DMS114 treated with DMSO at 0.1 percent for 48 hours (cell line): ENCODE measurements at regions not wholly inside any gene's neighbourhood (a gene's known extent, or its start where the extent isn't known, plus 50 kb on each side); places are given as distances from the start of the nearest gene placed in this dataset.
A peak's percentile ranks its signal among the peaks of the same experiment; 100 is the strongest.

Source experiments
- DNase-seq: peaks from one replicate; lab custom pipeline; 2025; ENCODE audit not compliant: unreplicated experiment; lab: John Stamatoyannopoulos, UW

DNA sequence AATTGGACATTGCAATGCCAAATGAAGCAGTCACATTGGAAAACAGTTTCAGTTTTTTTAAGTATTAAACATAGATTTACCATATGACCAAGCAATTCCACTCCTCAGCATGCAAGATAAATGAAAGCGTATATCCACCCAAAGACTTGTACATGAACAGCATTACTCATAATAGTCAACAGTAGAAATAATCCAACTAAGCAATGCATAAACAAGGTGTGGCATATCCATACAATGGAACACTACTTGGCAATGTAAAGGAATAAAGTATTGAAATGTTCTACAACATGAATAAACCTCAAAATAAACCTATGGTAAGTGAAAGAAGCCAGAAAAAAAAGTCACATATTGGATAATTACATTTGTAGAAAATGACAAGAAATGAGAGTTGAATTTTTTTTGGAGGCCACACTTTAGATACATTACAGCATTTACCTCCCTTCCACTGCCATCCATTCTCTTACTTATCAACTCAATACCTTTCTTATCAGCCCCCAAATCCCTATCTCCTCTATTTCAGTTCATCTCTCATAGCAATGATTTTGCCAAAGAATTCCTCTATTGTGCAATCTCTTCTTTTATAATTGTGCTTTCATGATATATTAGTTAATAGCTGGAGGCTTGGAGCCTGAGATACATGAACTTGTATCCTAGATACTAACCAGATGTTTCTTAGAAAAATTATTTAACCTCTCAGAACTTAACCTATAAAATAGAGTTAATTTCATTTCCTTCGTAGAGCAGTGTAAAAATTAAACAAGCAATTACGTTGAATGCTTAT, 414.2 kb upstream of the C1orf87 start:
- DNase-seq, result no peak

- no peak for DNase-seq
Measured at GRCh38 chr1:60483509-60483908, 409.9 kb upstream of the C1orf87 start.

- DNase-seq, result no peak
Measured at GRCh38 chr1:60470246-60470645, 396.7 kb upstream of the C1orf87 start.

DNA sequence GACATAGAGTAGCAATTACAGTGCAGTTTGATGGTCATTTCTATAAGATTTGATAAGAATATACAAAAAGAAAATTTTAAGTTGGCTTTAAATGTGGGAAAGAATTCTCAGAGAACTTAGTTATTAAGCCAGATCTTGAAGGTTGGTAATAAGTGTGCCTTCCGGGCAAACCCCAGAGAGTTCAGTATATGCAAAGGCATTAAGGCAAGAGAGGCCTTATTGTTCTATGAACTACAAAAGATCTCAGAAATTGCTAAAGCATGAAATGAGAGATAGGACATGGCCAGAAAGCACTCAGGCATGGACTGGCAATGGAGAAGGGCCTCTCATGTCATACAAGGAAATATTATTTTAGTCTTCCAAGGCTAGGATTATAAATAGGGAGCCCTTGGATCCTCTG, 390.2 kb upstream of the C1orf87 start:
- DNase-seq, result no peak

GRCh38 chr1:60463146-60463545, 389.6 kb upstream of the C1orf87 start:
- no peak for DNase-seq

- DNase-seq, result no peak
Measured at GRCh38 chr1:60461925-60462595, 388.5 kb upstream of the C1orf87 start.

DNA sequence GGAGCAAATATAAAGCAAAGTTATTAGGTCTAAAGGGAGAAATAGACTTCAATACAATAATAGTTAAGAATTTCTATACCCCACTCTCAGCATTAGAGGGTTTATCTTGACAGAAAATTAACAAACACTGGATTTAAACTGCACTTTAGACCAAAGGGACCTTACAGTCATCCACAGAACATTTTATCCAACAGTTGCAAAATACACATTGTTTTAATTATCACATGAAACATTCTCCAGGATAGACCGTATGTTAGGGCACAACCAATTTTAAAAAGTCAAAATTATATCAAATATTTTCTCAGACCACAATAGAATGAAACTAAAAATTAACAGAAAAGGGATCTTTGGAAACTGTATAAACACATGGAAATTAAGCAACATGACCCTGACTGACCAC, 384.5 kb upstream of the C1orf87 start:
- no peak for DNase-seq

GRCh38 chr1:60449876-60450275, 376.3 kb upstream of the C1orf87 start:
- DNase-seq, result no peak

GRCh38 chr1:60448850-60449249, 375.3 kb upstream of the C1orf87 start:
- DNase-seq, result no peak

GRCh38 chr1:60444680-60445079, 371.1 kb upstream of the C1orf87 start:
- no peak for DNase-seq

DNA sequence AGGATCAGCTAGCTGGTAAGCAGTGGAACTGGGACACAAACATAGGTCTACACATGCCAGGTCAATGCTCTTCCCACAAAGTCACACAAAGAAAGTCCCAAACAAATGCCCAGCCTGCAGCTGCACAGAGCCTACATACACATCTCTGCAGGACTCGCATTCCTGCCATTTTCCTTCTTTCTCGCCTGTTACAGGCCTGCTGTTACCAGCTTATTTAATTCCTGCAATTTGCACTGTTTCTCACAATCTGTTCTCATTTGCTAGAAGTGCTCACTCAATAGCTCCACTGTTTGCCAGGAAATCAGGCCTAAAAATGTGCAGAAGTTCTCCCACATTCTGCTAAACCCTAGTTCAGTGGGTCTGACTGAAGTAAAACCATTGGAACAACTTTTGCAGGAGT, 362.6 kb upstream of the C1orf87 start:
- DNase-seq, result no peak

GRCh38 chr1:60431593-60431992, 358.0 kb upstream of the C1orf87 start:
- DNase-seq, result no peak

- DNase-seq, result no peak
Measured at GRCh38 chr1:60430375-60430774, 356.8 kb upstream of the C1orf87 start.

GRCh38 chr1:60428127-60428526, 354.6 kb upstream of the C1orf87 start:
- DNase-seq, result no peak

- DNase-seq, result no peak
Measured at GRCh38 chr1:60427701-60428100, 354.1 kb upstream of the C1orf87 start.

DNA sequence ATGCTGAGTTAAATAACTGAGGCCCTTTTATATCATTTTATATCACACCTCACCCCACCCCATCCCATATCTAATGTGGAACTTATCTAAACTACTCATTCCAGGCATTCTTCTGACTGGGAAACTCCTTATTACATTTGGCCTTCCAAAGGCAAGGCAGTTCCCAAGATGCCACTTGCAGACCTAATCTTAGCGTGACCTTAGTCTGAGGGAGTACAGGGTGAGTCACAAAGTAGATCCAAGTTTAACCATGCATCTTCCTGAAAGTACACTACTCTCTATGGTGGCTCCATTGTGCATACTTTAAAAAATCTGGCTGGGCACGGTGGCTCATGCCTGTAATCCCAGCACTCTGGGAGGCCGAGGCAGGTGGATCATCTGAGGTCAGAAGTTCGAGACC, 353.6 kb upstream of the C1orf87 start:
- DNase-seq, result no peak

GRCh38 chr1:60425528-60425927, 352.0 kb upstream of the C1orf87 start:
- peak; percentile 4 for DNase-seq

DNA sequence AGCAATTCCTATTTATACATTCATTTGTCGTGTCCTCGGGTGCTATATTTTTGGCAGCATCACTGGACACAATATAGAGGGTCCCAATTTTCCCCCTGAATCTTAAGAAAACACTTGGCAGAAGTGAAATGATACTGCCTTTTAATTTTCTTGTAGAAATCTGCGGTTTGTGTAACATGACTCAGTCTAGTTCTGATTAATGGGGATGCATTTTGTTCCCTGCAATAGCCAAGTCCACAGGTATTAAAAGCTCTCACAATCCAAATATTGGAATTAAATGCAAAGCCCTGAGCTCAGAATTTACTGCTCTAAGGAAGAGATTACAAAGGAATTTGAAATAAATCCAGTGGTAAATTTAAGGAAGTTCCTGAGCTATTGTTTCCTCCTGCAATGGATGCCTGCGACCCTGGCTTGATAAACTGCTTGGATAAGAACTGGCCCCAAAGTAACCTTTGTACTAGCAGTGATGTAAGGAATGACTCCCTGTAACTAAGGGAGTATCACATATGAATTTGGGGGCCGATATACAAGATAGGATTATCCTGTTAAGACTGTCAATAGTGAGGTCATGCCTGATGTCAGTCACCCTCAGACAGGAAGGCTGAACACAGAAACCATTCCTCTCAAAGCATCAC, 349.7 kb upstream of the C1orf87 start:
- DNase-seq, result no peak

GRCh38 chr1:60421965-60422364, 348.4 kb upstream of the C1orf87 start:
- DNase-seq, result no peak

- DNase-seq, result no peak
Measured at GRCh38 chr1:60419023-60419422, 345.5 kb upstream of the C1orf87 start.

DNA sequence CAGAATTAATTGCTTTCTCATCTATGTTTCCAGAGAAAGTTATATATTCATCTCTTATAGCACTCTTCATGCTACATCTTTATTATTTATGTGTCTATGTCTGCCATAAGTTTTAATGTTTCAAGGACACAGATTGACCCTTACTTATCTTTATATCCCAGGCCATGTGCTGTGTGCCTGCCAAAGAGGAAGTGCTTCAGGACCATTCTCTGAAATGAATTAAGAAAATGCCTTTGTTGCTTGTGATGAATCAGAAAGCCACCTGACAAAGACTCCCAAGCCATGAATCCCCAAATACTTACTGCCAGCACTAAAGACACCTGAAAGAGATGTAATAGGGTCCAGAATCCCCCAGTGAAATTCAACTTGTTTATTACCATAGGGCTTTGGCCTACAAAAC, 342.1 kb upstream of the C1orf87 start:
- no peak for DNase-seq

DNA sequence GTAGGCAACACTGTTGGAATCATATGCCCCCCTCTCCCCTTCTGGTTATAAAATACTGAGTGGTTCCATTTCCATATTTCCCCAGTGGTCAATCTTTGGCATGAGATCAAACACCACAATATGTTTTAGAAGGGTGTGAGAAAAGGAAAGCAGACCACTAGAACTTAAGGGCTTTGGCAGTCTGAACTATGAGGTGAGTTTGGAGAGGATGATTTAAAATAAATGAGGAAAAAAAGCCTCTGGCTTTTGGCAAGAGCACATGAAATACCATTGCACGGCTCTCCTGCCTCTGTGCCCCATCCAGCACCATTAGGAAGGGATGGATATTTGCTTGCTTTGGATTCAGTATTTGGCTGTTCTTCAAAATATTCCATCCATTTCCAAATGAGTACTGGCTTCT, 339.5 kb upstream of the C1orf87 start:
- no peak for DNase-seq
